K562 (cell line): ENCODE measurements at regions not wholly inside any gene's neighbourhood (a gene's known extent, or its start where the extent isn't known, plus 50 kb on each side); places are given as distances from the start of the nearest gene placed in this dataset.

Source experiments
- ATAC-seq: fragments of 200-7000 bp; cut with Tn5 transposase; 3 replicates; pipeline ENCODE4 v1.9.1; 2020; ENCODE audit warnings: moderate library complexity
- BruUV-seq: library from RNA; stranded (reverse); fragments of 400-500 nt; replicated peaks from 2 replicates; lab custom pipeline; 2021; lab: Mats Ljungman, UMichigan
- CTCF ChIA-PET: fragments of 300-600 bp; formaldehyde crosslinking; extraction: SDS; loops from one replicate; lab custom pipeline; 2021; ENCODE audit warnings: low intra/inter-chr PET ratio; lab: Yijun Ruan, JAX
- POLR2A ChIA-PET: fragments of 300-600, 350-650 bp; sonication (Branson Sonifier 250); formaldehyde crosslinking; extraction: SDS; loops from one replicate; lab custom pipeline; 2021; ENCODE audit warnings: antibody characterized with exemption, inconsistent platforms; lab: Yijun Ruan, JAX
- DNase-seq, 4 experiments: peaks; one replicate each; pipeline versions ENCODE4 v3.0.0 to v3.0.0-alpha.2; 2011 to 2018; ENCODE audit warnings: low spot score in 3 of 4, mixed read lengths in 3 of 4; ENCODE audit errors: extremely low read depth in 1 of 4
- FAIRE-seq: peaks from 2 replicates; lab custom pipeline; 2011; peaks lifted over from hg19 to GRCh38; lab: Jason Lieb, UNC
- H2AFZ ChIP-seq: 2 replicates; pipeline ENCODE4 v1.6.0; 2011; ENCODE audit warnings: low read depth, low read length, control low read depth, inconsistent platforms
- H3K27ac ChIP-seq: fragments of 200-600 bp; 3 replicates; pipeline ENCODE4 v1.8.0; 2011; ENCODE audit warnings: low read depth, mild to moderate bottlenecking, control low read depth, inconsistent platforms, low read length, moderate library complexity, mixed read lengths; ENCODE audit errors: extremely low read depth
- H3K27me3 ChIP-seq, 2 experiments: fragments of 300-600 bp in 1 of 2; 2 replicates in 1 of 2; 3 replicates in 1 of 2; pipeline versions ENCODE4 v1.6.0 to v1.8.0; 2011; ENCODE audit warnings: inconsistent platforms in 2 of 2, low read length in 2 of 2, mild to moderate bottlenecking in 1 of 2, mixed read lengths in 1 of 2, moderate library complexity in 1 of 2; ENCODE audit not compliant: control insufficient read depth in 2 of 2, insufficient read depth in 2 of 2
- H3K36me3 ChIP-seq: fragments of 300-600 bp; 3 replicates; pipeline ENCODE4 v1.8.0; 2011; ENCODE audit warnings: mild to moderate bottlenecking, low read length, inconsistent platforms; ENCODE audit not compliant: control insufficient read depth, insufficient read depth
- H3K4me1 ChIP-seq, 2 experiments: fragments of 200-600 bp in 1 of 2; replicated peaks in 1 of 2; 2 replicates in 1 of 2; 3 replicates in 1 of 2; pipeline versions ENCODE4 v1.5.1 to v1.8.0; 2011; ENCODE audit warnings: inconsistent platforms in 2 of 2, low read length in 2 of 2, mild to moderate bottlenecking in 1 of 2, mixed read lengths in 1 of 2, moderate library complexity in 1 of 2; ENCODE audit not compliant: control insufficient read depth in 2 of 2, insufficient read depth in 2 of 2
- H3K4me2 ChIP-seq: 2 replicates; pipeline ENCODE4 v1.6.1; 2011; ENCODE audit warnings: low read length, control low read depth, inconsistent platforms, mixed read lengths; ENCODE audit not compliant: insufficient read depth
- H3K4me3 ChIP-seq: fragments of 200-600 bp; sonication (generic), shearing (Covaris generic); 2 replicates; pipeline ENCODE4 v1.5.1; 2016; ENCODE audit warnings: control low read depth, inconsistent platforms
- H3K79me2 ChIP-seq: fragments of 200-600 bp; 3 replicates; pipeline ENCODE4 v1.8.0; 2011; ENCODE audit warnings: low read length, inconsistent platforms; ENCODE audit not compliant: control insufficient read depth, insufficient read depth
- H3K9ac ChIP-seq, 2 experiments: 2 replicates each; pipeline versions ENCODE4 v1.6.0 to v1.6.1; 2011; ENCODE audit warnings: low read depth in 2 of 2, low read length in 2 of 2, control low read depth in 1 of 2, inconsistent platforms in 1 of 2, mild to moderate bottlenecking in 1 of 2, mixed read lengths in 1 of 2; ENCODE audit not compliant: insufficient read depth in 1 of 2
- H3K9me1 ChIP-seq: one replicate; pipeline ENCODE4 v1.6.0; 2011; ENCODE audit warnings: inconsistent platforms, mild to moderate bottlenecking, low read length, moderate library complexity; ENCODE audit not compliant: control insufficient read depth, insufficient read depth
- H3K9me3 ChIP-seq: replicated peaks from 2 replicates; pipeline ENCODE4 v1.5.1; 2011; ENCODE audit warnings: low read depth, low read length, inconsistent platforms; ENCODE audit not compliant: control insufficient read depth, insufficient read depth
- H4K20me1 ChIP-seq: replicated peaks from 2 replicates; pipeline ENCODE4 v1.6.1; 2011; ENCODE audit warnings: low read length, inconsistent platforms, mixed read lengths; ENCODE audit not compliant: control insufficient read depth, insufficient read depth
- CHD2 ChIP-seq: IDR thresholded peaks from 2 replicates; pipeline ENCODE4 v1.6.1; 2011; ENCODE audit warnings: low read depth, low read length
- CREM ChIP-seq: IDR thresholded peaks from 2 replicates; pipeline ENCODE4 v1.6.1; 2014; ENCODE audit warnings: antibody characterized with exemption, low read depth
- HCFC1 ChIP-seq: IDR thresholded peaks from 2 replicates; pipeline ENCODE4 v1.6.1; 2012; ENCODE audit warnings: low read depth, low read length, improper control_type of control experiment
- HNRNPH1 ChIP-seq: fragments of 200-400 bp; formaldehyde crosslinking; optimal IDR thresholded peaks from 2 replicates; pipeline ENCODE3; 2017; ENCODE audit warnings: low read depth, mild to moderate bottlenecking, low read length, moderate library complexity
- KLF13 ChIP-seq: fragments of 450-650 bp; IDR thresholded peaks from 2 replicates; pipeline ENCODE4 v1.6.1; 2016; ENCODE audit warnings: missing genetic modification characterization, low read depth, mild to moderate bottlenecking, missing compliant biosample characterization, moderate library complexity, borderline replicate concordance
- NELFE ChIP-seq: IDR thresholded peaks from 2 replicates; pipeline ENCODE4 v1.6.1; 2011; ENCODE audit warnings: mild to moderate bottlenecking; ENCODE audit not compliant: insufficient read depth, insufficient read length
- TAF7 ChIP-seq: fragments of 450-650 bp; IDR thresholded peaks from 2 replicates; pipeline ENCODE4 v1.6.1; 2016; ENCODE audit warnings: missing genetic modification characterization, missing compliant biosample characterization
- TEAD2 ChIP-seq: fragments of 450-650 bp; IDR thresholded peaks from 2 replicates; pipeline ENCODE4 v1.6.1; 2016; ENCODE audit warnings: missing genetic modification characterization, control low read depth, missing compliant biosample characterization
- ZNF175 ChIP-seq: fragments of 200-800 bp; sonication (Bioruptor generic); IDR thresholded peaks from 2 replicates; pipeline ENCODE4 v1.6.1; 2016; ENCODE audit warnings: low read depth, mild to moderate bottlenecking, missing genetic modification characterization, missing compliant biosample characterization
- ZNF184 ChIP-seq: sonication (generic); formaldehyde crosslinking; IDR thresholded peaks from 2 replicates; pipeline ENCODE4 v1.5.0; 2020; ENCODE audit warnings: missing genetic modification reagents
- ZNF197 ChIP-seq: fragments of 200-800 bp; sonication (Bioruptor generic); IDR thresholded peaks from 2 replicates; pipeline ENCODE4 v1.6.1; 2016; ENCODE audit warnings: low read depth, missing genetic modification characterization, missing compliant biosample characterization
- ZNF23 ChIP-seq: fragments of 250-450 bp; sonication (Bioruptor Pico); IDR thresholded peaks from 2 replicates; pipeline ENCODE4 v1.4.0; 2020; ENCODE audit warnings: mild to moderate bottlenecking
- ZNF77 ChIP-seq: fragments of 250-450 bp; sonication (Bioruptor Pico); IDR thresholded peaks from 2 replicates; pipeline ENCODE4 v1.5.0; 2020
- WGBS: fragments of 100-300 bp; shearing (Covaris generic); methylation state at CpG from one replicate; pipeline ENCODE4 v1.1.6; 2016; ENCODE audit warnings: low coverage, mixed read lengths; ENCODE audit not compliant: insufficient coverage; ENCODE audit errors: missing lambda C conversion rate; 5-methylcytosine and 5-hydroxymethylcytosine counted together
- in situ Hi-C: fragments of 300-500 bp; cut with MboI; formaldehyde crosslinking; loops from 4 replicates; pipeline ENCODE4 v1.15.0; 2018; ENCODE audit warnings: inconsistent platforms, mixed read lengths
- intact Hi-C: fragments of 100-400 bp; cut with micrococcal nuclease; formaldehyde crosslinking; loops from 2 replicates; pipeline ENCODE4 v1.14.2; 2022
- TF ChIP-seq, protein P1 (sequence below): sonication (generic); IDR thresholded peaks from 2 replicates; pipeline ENCODE4 v1.6.1; 2016
- TF ChIP-seq, protein P2 (sequence below): fragments of 450-650 bp; IDR thresholded peaks from 2 replicates; pipeline ENCODE4 v1.6.1; 2016; ENCODE audit warnings: low read depth, mild to moderate bottlenecking, moderate library complexity
- TF ChIP-seq, protein P3 (sequence below): IDR thresholded peaks from 2 replicates; pipeline ENCODE4 v1.6.1; 2011; ENCODE audit not compliant: insufficient read length; ENCODE audit errors: extremely low read depth

DNA sequence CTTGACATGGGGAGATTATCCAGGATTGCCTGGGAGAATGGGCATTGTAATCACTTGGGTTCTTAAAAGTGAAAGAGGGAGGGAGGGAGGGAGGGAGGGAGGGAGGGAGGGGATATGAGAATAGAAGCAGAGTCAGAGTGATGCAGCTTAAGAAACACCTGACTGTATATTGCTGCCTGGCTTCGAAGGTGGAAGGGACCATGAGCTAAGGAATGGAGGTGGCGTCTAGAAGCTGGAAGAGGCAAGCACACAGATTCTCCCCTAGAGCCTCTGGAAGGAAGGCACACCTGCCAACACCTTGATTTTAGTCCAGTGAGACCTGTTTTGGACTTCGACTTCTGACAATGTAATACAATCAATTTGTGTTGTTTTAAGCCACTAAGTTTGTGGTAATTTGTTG, 78.4 kb downstream of the PRL start (continued):
- no peak for TF ChIP-seq CREM

DNA sequence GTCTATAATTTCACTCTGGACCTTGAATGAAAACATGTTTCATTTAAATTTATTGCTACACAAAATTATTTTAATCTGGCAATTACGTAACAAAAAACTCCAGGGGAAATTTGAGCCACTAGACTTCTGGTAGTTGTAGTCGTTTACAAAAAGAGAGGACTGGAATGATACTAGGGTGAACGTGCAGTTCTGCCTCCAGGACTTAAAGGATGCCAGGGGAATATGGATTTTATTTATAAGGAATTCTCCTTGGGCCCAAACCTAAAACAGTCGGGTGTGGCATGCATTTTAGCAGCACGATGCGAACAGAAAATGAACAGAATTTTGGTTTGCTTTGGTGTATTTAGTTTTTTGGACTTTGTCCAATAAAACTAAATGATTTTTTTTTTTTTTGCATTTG, 76.9 kb downstream of the PRL start:
- no peak overlapping the region for H2AFZ ChIP-seq
- H3K36me3 ChIP-seq, result no peaks in the 10 kb centered on the region
- no peaks in the 10 kb centered on the region for H3K27me3 ChIP-seq
- no peaks in the 10 kb centered on the region for H3K79me2 ChIP-seq
- no peaks in the 10 kb centered on the region for H4K20me1 ChIP-seq
- 0% methylated on average over 6 of the region's 6 CpGs for WGBS
- no peaks in the 10 kb centered on the region for H3K9me1 ChIP-seq
- no peak for DNase-seq
- FAIRE-seq, result no peak
- POLR2A ChIA-PET, result interaction anchor here (0.6 kb wide), 1 partner anchor 439 kb away, joined by 3 read pairs; no protein-coding TSS in a partner anchor
- H3K4me1 ChIP-seq, result no peaks in the 10 kb centered on the region
- TF ChIP-seq NELFE (no peak), ZNF23 (CRISPR knock-in tag) (no peak), ZNF184 (CRISPR knock-in tag) (no peak), ZNF77 (CRISPR knock-in tag) (no peak), TEAD2 (tag) (no peak), ZNF197 (CRISPR knock-in tag) (no peak), HNRNPH1 (no peak), ZNF175 (CRISPR knock-in tag) (no peak), KLF13 (tag) (no peak), TAF7 (tag) (no peak), CHD2 (no peak), HCFC1 (no peak)
- TF ChIP-seq, protein P1, sequence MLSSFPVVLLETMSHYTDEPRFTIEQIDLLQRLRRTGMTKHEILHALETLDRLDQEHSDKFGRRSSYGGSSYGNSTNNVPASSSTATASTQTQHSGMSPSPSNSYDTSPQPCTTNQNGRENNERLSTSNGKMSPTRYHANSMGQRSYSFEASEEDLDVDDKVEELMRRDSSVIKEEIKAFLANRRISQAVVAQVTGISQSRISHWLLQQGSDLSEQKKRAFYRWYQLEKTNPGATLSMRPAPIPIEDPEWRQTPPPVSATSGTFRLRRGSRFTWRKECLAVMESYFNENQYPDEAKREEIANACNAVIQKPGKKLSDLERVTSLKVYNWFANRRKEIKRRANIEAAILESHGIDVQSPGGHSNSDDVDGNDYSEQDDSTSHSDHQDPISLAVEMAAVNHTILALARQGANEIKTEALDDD, result no peak
- TF ChIP-seq, protein P2, sequence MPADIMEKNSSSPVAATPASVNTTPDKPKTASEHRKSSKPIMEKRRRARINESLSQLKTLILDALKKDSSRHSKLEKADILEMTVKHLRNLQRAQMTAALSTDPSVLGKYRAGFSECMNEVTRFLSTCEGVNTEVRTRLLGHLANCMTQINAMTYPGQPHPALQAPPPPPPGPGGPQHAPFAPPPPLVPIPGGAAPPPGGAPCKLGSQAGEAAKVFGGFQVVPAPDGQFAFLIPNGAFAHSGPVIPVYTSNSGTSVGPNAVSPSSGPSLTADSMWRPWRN, result no peak
- TF ChIP-seq, protein P3, sequence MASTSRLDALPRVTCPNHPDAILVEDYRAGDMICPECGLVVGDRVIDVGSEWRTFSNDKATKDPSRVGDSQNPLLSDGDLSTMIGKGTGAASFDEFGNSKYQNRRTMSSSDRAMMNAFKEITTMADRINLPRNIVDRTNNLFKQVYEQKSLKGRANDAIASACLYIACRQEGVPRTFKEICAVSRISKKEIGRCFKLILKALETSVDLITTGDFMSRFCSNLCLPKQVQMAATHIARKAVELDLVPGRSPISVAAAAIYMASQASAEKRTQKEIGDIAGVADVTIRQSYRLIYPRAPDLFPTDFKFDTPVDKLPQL, result no peak
- TF ChIP-seq, all 486 proteins: peak for 0
- Histone ChIP-seq H3K9me3 (no peaks in the 10 kb centered on the region), H3K4me3 (no peak overlapping the region), H3K4me2 (no peak overlapping the region), H3K27ac (no peak overlapping the region), H3K9ac (no peak overlapping the region)
- in situ Hi-C loops, result no loop called here
- no peak for ATAC-seq
- intact Hi-C loops, result no loop called here
- no TSS peak for BruUV-seq
- CTCF ChIA-PET, result no interaction called here
